ENCODE measurements at regions not wholly inside any gene's neighbourhood (a gene's known extent, or its start where the extent isn't known, plus 50 kb on each side); places are given as distances from the start of the nearest gene placed in this dataset.

DNA sequence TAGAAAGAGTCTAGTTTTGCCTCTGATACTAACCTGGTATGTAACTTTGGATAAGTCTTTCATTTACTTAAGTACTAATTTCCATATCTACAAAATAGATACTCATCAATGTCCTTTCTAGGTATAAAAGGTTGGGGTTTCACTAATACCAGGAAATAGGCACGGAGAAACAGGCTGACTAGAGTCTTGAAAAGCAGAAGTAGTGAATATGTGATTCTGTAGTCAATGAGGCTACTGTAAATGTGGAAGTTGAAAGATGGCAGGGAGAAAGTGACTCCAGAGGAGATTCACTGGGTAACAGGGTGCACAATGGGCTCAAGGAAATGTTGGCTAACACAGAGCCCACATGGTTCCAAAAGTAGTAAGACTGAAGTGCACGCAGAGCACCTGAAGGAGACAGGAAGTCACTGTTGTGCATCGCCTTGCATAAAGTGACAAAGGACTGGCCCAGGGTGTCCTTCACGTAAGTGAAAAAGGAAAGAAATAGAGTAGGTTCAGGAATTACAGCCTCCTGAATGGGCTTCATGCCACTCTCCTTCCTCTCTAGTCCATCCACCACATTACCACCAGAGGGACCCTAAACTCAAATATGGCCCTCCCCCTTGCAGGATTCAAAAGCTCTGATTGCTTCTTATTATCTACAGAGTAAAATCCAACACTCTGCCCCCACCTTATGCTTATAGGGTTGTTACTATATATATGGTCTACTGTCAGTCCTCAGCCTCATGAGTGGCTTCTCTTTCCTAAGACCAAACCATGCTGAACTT is 288.0 kb upstream of the SMARCA2 start:
- intact Hi-C loops (cut with DNase I; ENCODE audit: low total_unique reads), result no loop called here
- Histone ChIP-seq H3K27me3 (no peaks in the 10 kb centered on the region), H3K4me3 (no peak overlapping the region)

DNA sequence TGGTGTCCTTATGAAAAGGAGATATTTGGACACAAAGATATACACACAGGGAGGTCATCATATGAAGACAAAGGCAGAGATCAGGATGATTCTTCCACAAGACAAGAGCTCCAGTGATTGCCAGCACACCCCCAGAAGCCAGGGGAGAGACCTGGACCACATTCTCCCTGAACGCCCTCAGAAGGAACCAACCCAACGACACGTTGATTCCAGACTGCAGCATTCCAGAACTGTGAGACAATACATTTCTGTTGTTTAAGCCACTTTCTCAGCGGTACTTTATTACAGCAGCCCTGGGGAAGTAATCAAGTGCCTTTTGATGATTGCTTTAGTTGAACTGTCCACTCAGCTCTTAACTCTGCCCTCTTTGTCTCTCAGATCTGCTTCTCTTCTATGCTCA is 285.5 kb upstream of the SMARCA2 start:
- no peaks in the 10 kb centered on the region for H3K27me3 ChIP-seq
- no peak overlapping the region for H3K4me3 ChIP-seq
- intact Hi-C loops (cut with DNase I; ENCODE audit: low total_unique reads), result loop anchor here (5.0 kb wide), 1 partner anchor 1928 kb away; no protein-coding TSS in a partner anchor
- DNase-seq, result no peak
- no peak overlapping the region for H3K27ac ChIP-seq
- TF ChIP-seq, protein P1, sequence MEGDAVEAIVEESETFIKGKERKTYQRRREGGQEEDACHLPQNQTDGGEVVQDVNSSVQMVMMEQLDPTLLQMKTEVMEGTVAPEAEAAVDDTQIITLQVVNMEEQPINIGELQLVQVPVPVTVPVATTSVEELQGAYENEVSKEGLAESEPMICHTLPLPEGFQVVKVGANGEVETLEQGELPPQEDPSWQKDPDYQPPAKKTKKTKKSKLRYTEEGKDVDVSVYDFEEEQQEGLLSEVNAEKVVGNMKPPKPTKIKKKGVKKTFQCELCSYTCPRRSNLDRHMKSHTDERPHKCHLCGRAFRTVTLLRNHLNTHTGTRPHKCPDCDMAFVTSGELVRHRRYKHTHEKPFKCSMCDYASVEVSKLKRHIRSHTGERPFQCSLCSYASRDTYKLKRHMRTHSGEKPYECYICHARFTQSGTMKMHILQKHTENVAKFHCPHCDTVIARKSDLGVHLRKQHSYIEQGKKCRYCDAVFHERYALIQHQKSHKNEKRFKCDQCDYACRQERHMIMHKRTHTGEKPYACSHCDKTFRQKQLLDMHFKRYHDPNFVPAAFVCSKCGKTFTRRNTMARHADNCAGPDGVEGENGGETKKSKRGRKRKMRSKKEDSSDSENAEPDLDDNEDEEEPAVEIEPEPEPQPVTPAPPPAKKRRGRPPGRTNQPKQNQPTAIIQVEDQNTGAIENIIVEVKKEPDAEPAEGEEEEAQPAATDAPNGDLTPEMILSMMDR (IDR thresholded peaks at IDR 0.05), result no peak
- no peaks in the 10 kb centered on the region for H3K9me3 ChIP-seq
- no peaks in the 10 kb centered on the region for H3K36me3 ChIP-seq
- no peaks in the 10 kb centered on the region for H3K4me1 ChIP-seq

More for the DNA sequence above, 288.0 kb upstream of the SMARCA2 start:
- Histone ChIP-seq H3K27ac (no peak overlapping the region), H3K36me3 (no peaks in the 10 kb centered on the region), H3K4me1 (no peaks in the 10 kb centered on the region), H3K9me3 (no peaks in the 10 kb centered on the region)
- TF ChIP-seq, protein P1 (IDR thresholded peaks at IDR 0.05), result no peak
- DNase-seq, result no peak

DNA sequence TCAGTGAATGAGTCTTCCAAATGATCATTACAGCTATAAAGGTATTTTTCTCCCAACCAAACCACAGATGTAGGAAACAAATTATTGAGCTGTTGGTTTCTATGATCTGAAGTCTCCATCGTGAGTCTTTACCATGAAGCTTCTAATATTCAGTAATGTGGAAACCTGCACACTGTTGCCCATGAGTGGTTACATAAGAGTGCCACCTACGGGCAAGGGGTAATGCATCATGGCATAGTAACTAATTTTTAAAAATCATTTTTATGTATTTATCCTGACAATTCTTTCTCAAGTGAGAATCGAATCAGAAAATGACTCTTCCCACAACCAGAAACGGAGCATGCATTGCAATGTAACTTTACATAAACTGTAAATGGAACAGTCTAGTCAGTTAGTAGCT is 282.5 kb upstream of the SMARCA2 start:
- no peaks in the 10 kb centered on the region for H3K36me3 ChIP-seq
- TF ChIP-seq, protein P1 (IDR thresholded peaks at IDR 0.05), result no peak
- intact Hi-C loops (cut with DNase I; ENCODE audit: low total_unique reads), result loop anchor here (5.0 kb wide), 1 partner anchor 1925 kb away; no protein-coding TSS in a partner anchor
- H3K9me3 ChIP-seq, result no peaks in the 10 kb centered on the region
- no peak overlapping the region for H3K4me3 ChIP-seq
- no peaks in the 10 kb centered on the region for H3K4me1 ChIP-seq
- H3K27me3 ChIP-seq, result no peaks in the 10 kb centered on the region
- no peak for DNase-seq
- no peak overlapping the region for H3K27ac ChIP-seq

DNA sequence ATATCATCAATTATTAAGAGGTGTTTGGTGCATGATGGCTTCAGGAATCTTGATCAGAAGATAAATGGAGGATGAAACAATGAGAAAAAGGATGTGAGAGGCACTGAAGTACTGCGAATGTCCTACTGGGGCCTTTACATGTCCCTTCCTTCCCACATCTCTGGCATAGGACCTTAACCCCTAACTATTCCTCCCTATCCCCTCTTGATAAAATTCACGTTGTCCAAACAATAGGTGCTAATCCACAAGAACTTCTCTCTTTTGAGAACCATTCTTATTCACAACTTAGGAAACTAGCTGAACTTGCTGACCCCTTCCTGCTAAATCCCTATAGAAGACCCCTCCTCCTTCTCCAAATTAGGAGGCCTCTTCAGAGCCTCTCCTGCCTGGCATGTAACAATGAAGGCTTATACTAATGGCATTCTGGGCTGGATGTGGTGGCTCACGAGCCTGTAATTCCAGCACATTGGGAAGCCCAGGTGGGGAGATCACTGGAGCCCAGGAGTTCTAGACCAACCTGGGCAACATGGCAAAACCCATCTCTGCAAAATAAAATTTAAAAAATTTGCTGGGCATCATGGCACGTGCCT is 276.5 kb upstream of the SMARCA2 start:
- no peak overlapping the region for H3K27ac ChIP-seq
- no peaks in the 10 kb centered on the region for H3K9me3 ChIP-seq
- no peaks in the 10 kb centered on the region for H3K36me3 ChIP-seq
- H3K27me3 ChIP-seq, result no peaks in the 10 kb centered on the region
- intact Hi-C loops (cut with DNase I; ENCODE audit: low total_unique reads), result no loop called here
- DNase-seq, result no peak
- TF ChIP-seq, protein P1 (IDR thresholded peaks at IDR 0.05), result no peak
- H3K4me3 ChIP-seq, result no peak overlapping the region
- no peaks in the 10 kb centered on the region for H3K4me1 ChIP-seq

DNA sequence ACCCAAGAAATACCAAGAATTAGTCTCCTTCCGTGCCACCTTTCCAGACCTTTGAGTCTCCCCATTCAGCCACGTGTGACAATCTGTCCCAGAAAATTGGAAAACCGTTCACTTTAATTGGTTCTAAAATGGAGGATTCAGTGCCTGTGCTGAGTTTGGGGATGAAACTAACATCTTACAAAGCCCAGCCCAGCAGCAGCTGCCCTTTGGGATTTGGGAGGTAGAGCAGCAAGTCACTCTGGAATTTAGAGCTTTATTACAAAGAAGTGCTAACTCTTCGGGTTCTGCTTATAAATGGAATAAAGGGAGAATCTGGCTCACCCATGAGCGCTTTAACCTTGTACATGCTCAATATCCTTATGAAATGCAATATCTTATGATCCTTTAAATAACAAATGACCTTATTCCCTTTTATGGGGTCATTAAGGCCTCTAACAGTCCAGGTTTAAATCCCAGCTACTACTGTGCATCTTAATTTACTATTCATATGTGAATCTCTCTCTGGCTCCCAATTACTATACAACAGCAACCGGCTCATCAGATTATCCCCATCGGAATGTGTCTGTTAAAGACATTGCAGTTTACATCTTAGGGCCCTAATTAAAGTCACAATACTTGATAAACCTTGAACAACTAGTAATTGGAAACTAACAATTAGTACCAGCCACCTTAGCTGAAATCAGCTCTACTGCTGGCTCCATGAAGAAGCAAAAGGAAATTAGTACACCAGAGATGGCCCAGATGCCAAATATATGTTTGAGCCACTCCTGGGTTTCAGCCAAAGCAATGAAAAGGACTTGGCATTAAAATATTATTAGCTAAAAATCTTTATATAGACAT is 271.8 kb upstream of the SMARCA2 start:
- no peaks in the 10 kb centered on the region for H3K9me3 ChIP-seq
- no peaks in the 10 kb centered on the region for H3K36me3 ChIP-seq
- H3K27me3 ChIP-seq, result no peaks in the 10 kb centered on the region
- H3K27ac ChIP-seq, result no peak overlapping the region
- DNase-seq, result no peak
- H3K4me1 ChIP-seq, result no peaks in the 10 kb centered on the region
- TF ChIP-seq, protein P1 (IDR thresholded peaks at IDR 0.05), result no peak
- intact Hi-C loops (cut with DNase I; ENCODE audit: low total_unique reads), result no loop called here
- H3K4me3 ChIP-seq, result no peak overlapping the region
